DLD1 (cell line): ENCODE measurements at regions not wholly inside any gene's neighbourhood (a gene's known extent, or its start where the extent isn't known, plus 50 kb on each side); places are given as distances from the start of the nearest gene placed in this dataset.
"Not testable (repeated sequence)": the region's sequence is repeated elsewhere in the genome, so short reads cannot be mapped to it uniquely, and the experiment has no call there.

ENCODE experiments used
- in situ Hi-C: cut with HindIII; loops from 2 replicates; pipeline ENCODE4 v1.10.0; 2017; ENCODE audit warnings: low sequenced_read_pairs

- in situ Hi-C loops, result no loop called here
Observed at GRCh38 chr1:94675373-94675772, 133.8 kb upstream of the F3 start.

- in situ Hi-C loops, result no loop called here
Observed at GRCh38 chr1:94674876-94675275, 133.3 kb upstream of the F3 start.

DNA sequence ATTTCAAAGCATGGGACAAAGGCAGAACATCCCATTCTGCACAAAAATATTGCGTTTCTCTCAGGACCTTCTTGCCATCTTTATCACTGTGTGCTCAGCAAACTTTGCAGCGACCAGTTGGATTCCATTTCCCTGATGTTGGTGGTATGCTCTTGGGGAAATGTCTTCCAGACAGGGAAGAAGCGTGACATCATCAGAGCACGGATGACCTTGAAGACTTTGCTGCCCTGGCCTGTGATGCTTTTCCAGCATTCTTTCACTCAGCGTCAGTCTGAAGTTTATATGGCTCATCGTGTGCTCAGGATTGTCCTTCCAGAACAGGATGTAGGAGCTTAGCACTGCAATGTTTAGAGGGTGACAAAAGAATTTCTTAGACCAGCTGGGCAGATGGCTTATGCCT is 131.4 kb upstream of the F3 start:
- in situ Hi-C loops, result no loop called here

GRCh38 chr1:94672001-94672400 is 130.4 kb upstream of the F3 start:
- in situ Hi-C loops, result no loop called here

DNA sequence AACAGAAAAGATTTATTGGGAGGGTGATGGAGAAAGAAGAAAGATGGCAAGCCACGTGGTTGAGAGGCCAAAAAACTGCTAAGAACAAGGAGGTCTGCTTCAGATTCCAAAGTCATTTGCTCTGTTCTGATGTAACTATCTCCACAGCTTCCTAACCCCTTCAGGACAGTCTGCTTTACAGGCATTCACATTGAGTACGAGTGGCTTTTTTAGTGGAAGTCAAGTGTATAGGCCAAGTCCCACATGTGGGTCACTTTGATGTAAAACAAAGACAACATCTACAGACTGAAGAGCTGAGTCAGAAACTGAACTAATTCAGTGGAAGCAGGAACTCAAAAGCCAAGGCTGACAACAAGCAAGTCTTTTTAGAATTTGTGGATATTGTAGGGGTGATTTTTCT is 128.7 kb upstream of the F3 start:
- in situ Hi-C loops, result no loop called here

GRCh38 chr1:94669198-94669597 is 127.6 kb upstream of the F3 start:
- in situ Hi-C loops, result no loop called here

DNA sequence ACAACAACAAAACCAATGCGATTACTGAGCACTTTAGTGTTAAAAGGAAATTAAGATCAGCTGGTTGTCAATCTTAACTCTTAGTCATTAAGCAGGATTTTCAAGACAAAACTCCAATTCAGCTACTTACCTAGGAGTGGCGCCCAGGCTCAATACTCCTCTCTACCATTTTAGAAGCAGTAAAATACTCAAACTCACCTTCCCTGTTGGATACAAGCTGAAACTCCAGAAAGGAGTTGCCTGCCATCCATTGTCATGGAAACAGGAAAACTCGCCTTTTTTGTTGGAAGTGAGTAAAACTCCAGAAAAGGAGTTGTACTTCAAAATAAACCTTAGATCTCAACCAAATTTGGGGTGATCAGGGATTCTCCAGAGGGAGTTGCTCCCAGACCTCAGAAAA is 127.0 kb upstream of the F3 start:
- in situ Hi-C loops, result no loop called here

- in situ Hi-C loops, result no loop called here
Observed at GRCh38 chr1:94667818-94668217, 126.3 kb upstream of the F3 start.

DNA sequence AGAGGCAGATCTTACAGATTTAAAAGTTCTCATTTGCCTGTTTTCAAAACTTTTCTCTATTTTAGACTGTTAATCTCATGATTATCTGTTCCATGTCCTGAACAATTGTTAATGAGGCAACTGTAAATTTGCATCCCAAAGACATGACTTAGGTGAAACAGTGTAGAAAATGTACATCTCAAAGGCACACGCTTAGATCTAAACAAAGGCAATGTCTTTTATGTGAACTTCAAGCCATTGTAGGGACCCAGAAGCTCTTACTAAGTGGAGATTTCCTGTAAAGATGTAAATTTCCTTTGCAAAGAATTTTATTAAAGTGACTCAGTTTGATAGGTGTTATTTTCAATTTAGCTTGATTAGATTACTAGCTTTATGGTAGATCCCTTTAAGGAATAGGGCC is 125.2 kb upstream of the F3 start:
- in situ Hi-C loops, result no loop called here

DNA sequence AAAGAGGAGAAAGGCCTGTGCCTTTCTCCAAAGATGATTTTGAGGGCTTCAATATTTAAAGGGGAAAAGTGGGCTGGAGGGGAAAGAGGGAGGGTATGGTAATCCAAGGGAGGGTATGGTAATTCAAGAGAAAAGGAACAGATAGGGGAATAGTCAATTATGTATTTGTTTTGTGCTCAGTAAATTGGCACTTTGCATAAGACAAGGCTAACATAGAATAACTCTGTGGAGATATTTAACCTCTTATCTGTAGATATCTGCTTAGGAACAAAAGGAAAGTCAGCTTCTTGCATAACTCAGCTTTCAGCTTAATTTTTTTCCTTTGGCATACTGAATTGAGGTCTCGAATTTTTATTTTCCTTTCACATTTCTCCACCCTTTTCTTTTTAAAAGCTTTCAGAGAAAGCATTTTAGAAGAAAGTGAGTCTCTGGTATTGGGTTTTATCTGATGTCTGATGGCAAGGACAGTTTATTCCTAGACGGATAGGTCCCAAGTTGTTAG is 119.9 kb upstream of the F3 start:
- in situ Hi-C loops, result no loop called here

DNA sequence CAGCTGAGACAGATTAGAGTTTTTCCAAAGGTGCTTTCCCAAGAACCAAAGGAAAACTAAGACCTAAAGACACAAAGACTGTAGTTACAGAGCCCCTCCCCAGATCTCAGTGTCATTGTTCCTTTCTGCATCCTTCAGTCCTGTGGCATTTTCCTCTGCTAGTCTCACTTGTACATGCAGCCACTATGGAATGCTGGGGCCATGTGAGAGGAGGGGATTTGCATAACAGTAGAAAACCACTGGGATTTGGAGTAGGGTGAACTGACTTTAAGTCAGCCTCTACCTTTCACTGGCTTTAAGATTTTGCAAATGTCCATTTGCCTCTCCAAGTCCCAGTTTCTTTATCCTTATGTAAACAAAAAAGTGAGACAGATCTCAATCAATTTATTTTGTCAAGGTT is 119.4 kb upstream of the F3 start:
- in situ Hi-C loops, result no loop called here

DNA sequence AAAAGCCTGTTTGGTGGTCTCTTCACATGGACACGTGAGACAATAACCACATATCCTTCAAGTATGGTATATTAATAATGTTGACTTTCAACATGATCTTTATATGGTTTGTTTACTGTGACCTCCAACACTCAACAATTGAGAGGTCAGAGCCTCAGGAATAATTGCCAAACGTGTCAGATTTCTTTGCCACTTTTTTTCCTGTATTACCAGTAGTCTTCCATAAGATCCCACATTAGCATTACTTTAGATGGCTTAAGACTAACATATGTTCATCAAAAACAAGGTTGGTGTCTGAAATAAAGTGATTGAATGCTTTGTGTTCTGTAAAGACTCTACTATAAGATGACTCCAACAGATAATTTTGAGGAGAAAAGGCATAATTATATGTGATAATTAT is 118.7 kb upstream of the F3 start:
- in situ Hi-C loops, result no loop called here

- in situ Hi-C loops, result not testable (repeated sequence)
Observed at GRCh38 chr1:94659202-94659601, 117.6 kb upstream of the F3 start.

- in situ Hi-C loops, result no loop called here
Observed at GRCh38 chr1:94658221-94658620, 116.7 kb upstream of the F3 start.

DNA sequence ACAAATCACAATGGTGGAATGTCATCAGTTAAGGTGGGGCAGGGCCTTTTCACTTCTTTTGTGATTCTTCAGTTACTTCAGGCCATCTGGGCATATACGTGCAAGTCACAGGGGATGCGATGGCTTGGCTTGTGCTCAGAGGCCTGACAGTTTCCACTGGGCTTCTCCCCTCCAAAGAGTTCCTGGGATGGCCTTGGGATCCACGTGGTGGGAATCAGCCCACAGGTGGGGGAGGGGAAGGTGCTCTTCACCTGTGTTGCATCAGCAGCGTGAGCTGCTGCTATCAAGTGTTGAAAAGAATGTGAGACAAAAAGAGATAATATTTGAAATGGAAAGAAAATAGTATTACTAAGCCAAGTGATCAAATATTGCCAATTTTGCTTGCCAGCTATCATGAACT is 116.2 kb upstream of the F3 start:
- in situ Hi-C loops, result not testable (repeated sequence)

DNA sequence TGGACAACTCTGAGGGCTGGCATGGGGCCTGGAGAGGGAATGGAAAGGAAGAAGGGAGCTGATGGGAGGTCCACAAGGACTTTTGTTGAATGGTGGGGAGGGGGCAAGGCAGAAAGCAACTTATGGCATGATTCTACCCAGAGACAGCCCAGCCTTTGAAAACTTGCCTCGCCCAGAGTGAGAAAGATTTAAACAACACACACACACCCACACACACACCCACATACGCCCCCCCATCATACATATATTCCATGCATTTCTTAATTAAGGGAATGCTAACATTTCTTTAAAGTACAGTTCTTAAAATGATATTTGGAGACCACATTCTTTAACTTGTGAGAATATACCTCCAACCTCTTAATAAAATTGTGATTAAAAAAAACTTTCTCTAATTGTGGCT is 115.4 kb upstream of the F3 start:
- in situ Hi-C loops, result no loop called here

- in situ Hi-C loops, result no loop called here
Observed at GRCh38 chr1:94654919-94655318, 113.4 kb upstream of the F3 start.

GRCh38 chr1:94654459-94654858 is 112.9 kb upstream of the F3 start:
- in situ Hi-C loops, result no loop called here

DNA sequence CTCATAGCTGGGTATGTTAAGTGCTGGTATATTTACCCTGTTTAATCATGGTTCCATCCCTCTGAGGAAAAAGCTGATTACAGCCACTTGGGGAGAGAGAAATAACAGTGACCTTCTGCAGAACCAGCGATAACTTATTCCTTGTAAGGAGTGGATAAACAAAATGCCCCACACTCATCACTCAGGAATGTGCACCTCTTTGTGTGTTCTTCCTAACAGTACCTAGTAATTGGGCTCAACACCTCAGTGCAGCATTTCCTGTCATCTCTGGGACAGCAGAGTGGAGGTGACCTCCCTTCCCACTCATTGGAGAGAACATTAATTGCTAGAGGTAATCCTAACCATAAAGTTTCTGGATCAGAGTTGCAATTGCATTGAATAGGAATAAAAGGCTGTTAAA is 112.5 kb upstream of the F3 start:
- in situ Hi-C loops, result no loop called here

DNA sequence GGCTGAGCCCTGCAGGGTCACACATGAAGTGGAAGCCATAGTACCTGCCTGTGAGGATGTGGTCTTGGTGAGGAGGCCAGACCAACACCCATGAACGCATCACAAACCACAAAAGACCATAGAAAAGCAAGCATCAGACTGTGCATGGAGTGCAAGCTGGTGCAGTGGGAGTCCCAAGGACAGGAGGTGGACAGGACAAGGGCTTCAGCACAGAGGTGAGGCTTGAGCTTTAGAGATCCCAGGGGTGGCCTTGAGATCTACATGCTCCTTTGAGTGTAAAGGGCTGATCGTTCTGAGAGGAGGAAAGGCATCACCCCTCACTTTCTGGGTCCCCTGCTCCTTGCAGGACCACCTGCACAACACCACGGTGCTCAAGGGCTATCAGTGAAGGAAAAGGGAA is 111.9 kb upstream of the F3 start:
- in situ Hi-C loops, result no loop called here

DNA sequence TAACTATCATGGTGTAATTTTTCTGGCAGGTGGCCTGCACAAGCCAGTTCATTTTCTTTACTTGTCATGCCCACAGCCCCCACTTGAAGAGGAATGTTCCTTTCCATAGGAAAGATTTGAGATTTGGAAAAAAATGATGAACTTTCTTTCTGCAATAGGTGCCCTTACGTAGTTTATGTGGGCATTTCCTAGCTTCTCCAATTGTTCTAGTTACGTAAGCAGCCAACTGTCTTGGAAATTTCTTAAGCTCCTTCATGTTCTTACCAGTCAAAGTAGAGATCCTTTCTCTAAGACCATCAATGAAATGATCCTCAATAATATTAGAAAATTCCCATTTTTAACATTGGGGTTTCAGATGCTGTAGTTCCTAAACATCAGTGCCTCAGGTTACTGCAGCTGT is 109.5 kb upstream of the F3 start:
- in situ Hi-C loops, result no loop called here

GRCh38 chr1:94650301-94650700 is 108.7 kb upstream of the F3 start:
- in situ Hi-C loops, result no loop called here

- in situ Hi-C loops, result no loop called here
Observed at GRCh38 chr1:94648225-94649007, 106.9 kb upstream of the F3 start.
